ENCODE measurements at regions not wholly inside any gene's neighbourhood (a gene's known extent, or its start where the extent isn't known, plus 50 kb on each side); places are given as distances from the start of the nearest gene placed in this dataset.

- CTCF ChIA-PET = interaction anchor here (0.6 to 1.4 kb wide), 6 partner anchors 14 to 166 kb away, joined by 3 to 4 read pairs (median 3); no protein-coding TSS in a partner anchor
- 85% methylated on average over 12 of the region's 16 CpGs for WGBS (ENCODE audit: insufficient coverage)
- no peak overlapping the region for H3K4me3 ChIP-seq (ENCODE audit: control insufficient read depth in 1 of 7, extremely low read depth in 1 of 7, insufficient read depth in 4 of 7, low read depth in 2 of 7, low read length in 6 of 7)
- POLR2A ChIA-PET = no interaction called here
- H3K9me3 ChIP-seq (ENCODE audit: control extremely low read depth in 1 of 5, control insufficient read depth in 4 of 5, insufficient read depth in 2 of 5, low read depth in 1 of 5, low read length in 4 of 5) = no peaks in the 10 kb centered on the region
- no peaks in the 10 kb centered on the region for H3K36me3 ChIP-seq (ENCODE audit: control insufficient read depth in 4 of 4, insufficient read depth in 4 of 4, low read length in 3 of 4)
- peak; percentile 56 to 72 (median 71) for DNase-seq
- no peaks in the 10 kb centered on the region for H3K27me3 ChIP-seq (replicated peaks in 2 of 5; ENCODE audit: control insufficient read depth in 4 of 5, insufficient read depth in 5 of 5, low read length in 4 of 5)
- no peak overlapping the region for H3K27ac ChIP-seq (ENCODE audit: insufficient read depth in 1 of 2, low read depth in 1 of 2, low read length in 2 of 2, poor library complexity in 1 of 2, severe bottlenecking in 2 of 2)
- peaks cover 0 to 43% (median 26%) of the 10 kb centered on the region in 4 experiments for H3K4me1 ChIP-seq (ENCODE audit: control extremely low read depth in 1 of 4, control insufficient read depth in 4 of 4, insufficient read depth in 4 of 4, low read length in 3 of 4)
Measured at GRCh38 chr12:19572920-19573558, 133.7 kb downstream of the AEBP2 start.

GRCh38 chr12:19573866-19574265 lies 134.6 kb downstream of the AEBP2 start:
- ChIA-PET POLR2A (no interaction called here), CTCF (interaction anchor here (0.6 to 1.6 kb wide), 3 partner anchors 15 to 66 kb away, joined by 3 to 4 read pairs (median 3); no protein-coding TSS in a partner anchor)
- 91% methylated on average over 10 of the region's 11 CpGs for WGBS (ENCODE audit: insufficient coverage)
- Histone ChIP-seq H3K27ac (ENCODE audit: insufficient read depth in 1 of 2, low read depth in 1 of 2, low read length in 2 of 2, poor library complexity in 1 of 2, severe bottlenecking in 2 of 2) (no peak overlapping the region), H3K9me3 (ENCODE audit: control extremely low read depth in 1 of 5, control insufficient read depth in 4 of 5, insufficient read depth in 2 of 5, low read depth in 1 of 5, low read length in 4 of 5) (no peaks in the 10 kb centered on the region), H3K4me3 (ENCODE audit: control insufficient read depth in 1 of 7, extremely low read depth in 1 of 7, insufficient read depth in 4 of 7, low read depth in 2 of 7, low read length in 6 of 7) (no peak overlapping the region), H3K4me1 (ENCODE audit: control extremely low read depth in 1 of 4, control insufficient read depth in 4 of 4, insufficient read depth in 4 of 4, low read length in 3 of 4) (peaks cover 0 to 49% (median 26%) of the 10 kb centered on the region in 4 experiments), H3K36me3 (ENCODE audit: control insufficient read depth in 4 of 4, insufficient read depth in 4 of 4, low read length in 3 of 4) (no peaks in the 10 kb centered on the region), H3K27me3 (replicated peaks in 2 of 5; ENCODE audit: control insufficient read depth in 4 of 5, insufficient read depth in 5 of 5, low read length in 4 of 5) (no peaks in the 10 kb centered on the region)
- no peak for DNase-seq

GRCh38 chr12:19574601-19575000 lies 135.3 kb downstream of the AEBP2 start:
- no peak overlapping the region for H3K27ac ChIP-seq (ENCODE audit: insufficient read depth in 1 of 2, low read depth in 1 of 2, low read length in 2 of 2, poor library complexity in 1 of 2, severe bottlenecking in 2 of 2)
- no peak overlapping the region for H3K4me3 ChIP-seq (ENCODE audit: control insufficient read depth in 1 of 7, extremely low read depth in 1 of 7, insufficient read depth in 4 of 7, low read depth in 2 of 7, low read length in 6 of 7)
- ChIA-PET CTCF (interaction anchor here (0.5 to 1.6 kb wide), 5 partner anchors 14 to 1105 kb away, joined by 3 to 4 read pairs (median 3); no protein-coding TSS in a partner anchor), POLR2A (interaction anchor here (0.6 kb wide), 1 partner anchor 36 kb away, joined by 4 read pairs; no protein-coding TSS in a partner anchor)
- no peaks in the 10 kb centered on the region for H3K9me3 ChIP-seq (ENCODE audit: control extremely low read depth in 1 of 5, control insufficient read depth in 4 of 5, insufficient read depth in 2 of 5, low read depth in 1 of 5, low read length in 4 of 5)
- no peaks in the 10 kb centered on the region for H3K36me3 ChIP-seq (ENCODE audit: control insufficient read depth in 4 of 4, insufficient read depth in 4 of 4, low read length in 3 of 4)
- H3K4me1 ChIP-seq (ENCODE audit: control extremely low read depth in 1 of 4, control insufficient read depth in 4 of 4, insufficient read depth in 4 of 4, low read length in 3 of 4) = peaks cover 0 to 49% (median 26%) of the 10 kb centered on the region in 4 experiments
- H3K27me3 ChIP-seq (replicated peaks in 2 of 5; ENCODE audit: control insufficient read depth in 4 of 5, insufficient read depth in 5 of 5, low read length in 4 of 5) = no peaks in the 10 kb centered on the region
- peak; percentile 22 to 47 (median 31) for DNase-seq

- H3K9me3 ChIP-seq (ENCODE audit: control extremely low read depth in 1 of 5, control insufficient read depth in 4 of 5, insufficient read depth in 2 of 5, low read depth in 1 of 5, low read length in 4 of 5) = no peaks in the 10 kb centered on the region
- POLR2A ChIA-PET = interaction anchor here (0.6 kb wide), 1 partner anchor 36 kb away, joined by 4 read pairs; no protein-coding TSS in a partner anchor
Measured at GRCh38 chr12:19575337-19576243, 136.3 kb downstream of the AEBP2 start.

GRCh38 chr12:19576506-19577280 lies 137.4 kb downstream of the AEBP2 start:
- Histone ChIP-seq H3K4me1 (ENCODE audit: control extremely low read depth in 1 of 4, control insufficient read depth in 4 of 4, insufficient read depth in 4 of 4, low read length in 3 of 4) (peaks cover 0 to 49% (median 26%) of the 10 kb centered on the region in 4 experiments), H3K4me3 (ENCODE audit: control insufficient read depth in 1 of 7, extremely low read depth in 1 of 7, insufficient read depth in 4 of 7, low read depth in 2 of 7, low read length in 6 of 7) (peak overlapping the region in 2 of 7 experiments; percentile 37 to 38), H3K27ac (ENCODE audit: insufficient read depth in 1 of 2, low read depth in 1 of 2, low read length in 2 of 2, poor library complexity in 1 of 2, severe bottlenecking in 2 of 2) (peak overlapping the region; percentile 23 to 29), H3K36me3 (ENCODE audit: control insufficient read depth in 4 of 4, insufficient read depth in 4 of 4, low read length in 3 of 4) (no peaks in the 10 kb centered on the region), H3K9me3 (ENCODE audit: control extremely low read depth in 1 of 5, control insufficient read depth in 4 of 5, insufficient read depth in 2 of 5, low read depth in 1 of 5, low read length in 4 of 5) (peaks cover 0 to under 1% (median 0%) of the 10 kb centered on the region in 5 experiments), H3K27me3 (replicated peaks in 2 of 5; ENCODE audit: control insufficient read depth in 4 of 5, insufficient read depth in 5 of 5, low read length in 4 of 5) (no peaks in the 10 kb centered on the region)
- ChIA-PET POLR2A (interaction anchor here (0.7 kb wide), 1 partner anchor 797 kb away, joined by 3 read pairs; no protein-coding TSS in a partner anchor), CTCF (interaction anchor here (1.4 kb wide), 1 partner anchor 19 kb away, joined by 3 read pairs; no protein-coding TSS in a partner anchor)
- WGBS (ENCODE audit: insufficient coverage) = 20% methylated on average over 1 of the region's 2 CpGs
- peak; percentile 34 to 83 (median 65) for DNase-seq

More at GRCh38 chr12:19575337-19576243, 136.3 kb downstream of the AEBP2 start:
- WGBS (ENCODE audit: insufficient coverage) = 30% methylated on average over 3 of the region's 5 CpGs
- Histone ChIP-seq H3K27ac (ENCODE audit: insufficient read depth in 1 of 2, low read depth in 1 of 2, low read length in 2 of 2, poor library complexity in 1 of 2, severe bottlenecking in 2 of 2) (peak overlapping the region in 1 of 2 experiments; percentile 29), H3K4me3 (ENCODE audit: control insufficient read depth in 1 of 7, extremely low read depth in 1 of 7, insufficient read depth in 4 of 7, low read depth in 2 of 7, low read length in 6 of 7) (peak overlapping the region in 1 of 7 experiments; percentile 10), H3K27me3 (replicated peaks in 2 of 5; ENCODE audit: control insufficient read depth in 4 of 5, insufficient read depth in 5 of 5, low read length in 4 of 5) (no peaks in the 10 kb centered on the region), H3K36me3 (ENCODE audit: control insufficient read depth in 4 of 4, insufficient read depth in 4 of 4, low read length in 3 of 4) (no peaks in the 10 kb centered on the region), H3K4me1 (ENCODE audit: control extremely low read depth in 1 of 4, control insufficient read depth in 4 of 4, insufficient read depth in 4 of 4, low read length in 3 of 4) (peaks cover 0 to 49% (median 26%) of the 10 kb centered on the region in 4 experiments)
- peak; percentile 67 to 81 (median 73) for DNase-seq
- CTCF ChIA-PET = interaction anchor here (0.6 to 1.6 kb wide), 5 partner anchors 13 to 353 kb away, joined by 3 to 4 read pairs (median 3); no protein-coding TSS in a partner anchor

- DNase-seq = peak in 1 of 3 donors; percentile 7
- CTCF ChIA-PET = no interaction called here
- Histone ChIP-seq H3K9me3 (ENCODE audit: control extremely low read depth in 1 of 5, control insufficient read depth in 4 of 5, insufficient read depth in 2 of 5, low read depth in 1 of 5, low read length in 4 of 5) (peaks cover 0 to 6% (median 0%) of the 10 kb centered on the region in 5 experiments), H3K27ac (ENCODE audit: insufficient read depth in 1 of 2, low read depth in 1 of 2, low read length in 2 of 2, poor library complexity in 1 of 2, severe bottlenecking in 2 of 2) (no peak overlapping the region), H3K4me3 (ENCODE audit: control insufficient read depth in 1 of 7, extremely low read depth in 1 of 7, insufficient read depth in 4 of 7, low read depth in 2 of 7, low read length in 6 of 7) (peak overlapping the region in 1 of 7 experiments; percentile 37), H3K36me3 (ENCODE audit: control insufficient read depth in 4 of 4, insufficient read depth in 4 of 4, low read length in 3 of 4) (no peaks in the 10 kb centered on the region), H3K4me1 (ENCODE audit: control extremely low read depth in 1 of 4, control insufficient read depth in 4 of 4, insufficient read depth in 4 of 4, low read length in 3 of 4) (peaks cover 0 to 49% (median 26%) of the 10 kb centered on the region in 4 experiments), H3K27me3 (replicated peaks in 2 of 5; ENCODE audit: control insufficient read depth in 4 of 5, insufficient read depth in 5 of 5, low read length in 4 of 5) (no peaks in the 10 kb centered on the region)
- POLR2A ChIA-PET = interaction anchor here (0.7 kb wide), 1 partner anchor 797 kb away, joined by 3 read pairs; no protein-coding TSS in a partner anchor
Measured at GRCh38 chr12:19577281-19577530, 137.9 kb downstream of the AEBP2 start.

Measured in common myeloid progenitor, CD34-positive (primary cell).